ENCODE measurements at regions not wholly inside any gene's neighbourhood (a gene's known extent, or its start where the extent isn't known, plus 50 kb on each side); places are given as distances from the start of the nearest gene placed in this dataset.

DNA sequence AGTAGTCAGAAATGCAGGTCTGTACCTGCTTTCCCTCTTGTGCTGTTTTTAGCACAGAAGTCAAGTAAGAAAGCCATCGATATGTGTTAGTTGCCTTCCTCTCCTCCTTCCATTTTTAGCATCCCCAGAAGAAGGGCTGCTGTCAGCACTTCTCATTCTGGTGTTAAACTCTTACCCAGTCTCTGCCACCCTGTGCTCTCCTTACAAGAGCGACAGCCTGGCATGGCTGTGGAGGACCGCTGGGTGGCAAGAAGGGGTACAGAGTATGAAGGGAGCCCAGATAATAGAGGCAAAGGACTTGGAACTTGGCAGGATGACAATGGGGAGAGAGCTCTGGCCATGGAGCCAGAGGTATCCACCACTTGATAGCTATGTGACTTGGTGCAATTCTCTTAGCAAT lies 103.5 kb downstream of the RPS24 start:
- TF ChIP-seq, protein P1, sequence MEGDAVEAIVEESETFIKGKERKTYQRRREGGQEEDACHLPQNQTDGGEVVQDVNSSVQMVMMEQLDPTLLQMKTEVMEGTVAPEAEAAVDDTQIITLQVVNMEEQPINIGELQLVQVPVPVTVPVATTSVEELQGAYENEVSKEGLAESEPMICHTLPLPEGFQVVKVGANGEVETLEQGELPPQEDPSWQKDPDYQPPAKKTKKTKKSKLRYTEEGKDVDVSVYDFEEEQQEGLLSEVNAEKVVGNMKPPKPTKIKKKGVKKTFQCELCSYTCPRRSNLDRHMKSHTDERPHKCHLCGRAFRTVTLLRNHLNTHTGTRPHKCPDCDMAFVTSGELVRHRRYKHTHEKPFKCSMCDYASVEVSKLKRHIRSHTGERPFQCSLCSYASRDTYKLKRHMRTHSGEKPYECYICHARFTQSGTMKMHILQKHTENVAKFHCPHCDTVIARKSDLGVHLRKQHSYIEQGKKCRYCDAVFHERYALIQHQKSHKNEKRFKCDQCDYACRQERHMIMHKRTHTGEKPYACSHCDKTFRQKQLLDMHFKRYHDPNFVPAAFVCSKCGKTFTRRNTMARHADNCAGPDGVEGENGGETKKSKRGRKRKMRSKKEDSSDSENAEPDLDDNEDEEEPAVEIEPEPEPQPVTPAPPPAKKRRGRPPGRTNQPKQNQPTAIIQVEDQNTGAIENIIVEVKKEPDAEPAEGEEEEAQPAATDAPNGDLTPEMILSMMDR (conservative IDR thresholded peaks at IDR 0.05 in 1 of 2, IDR thresholded peaks at IDR 0.05 in 1 of 2; ENCODE audit: low read depth in 1 of 2, low read length in 2 of 2): no peak
- TF ChIP-seq EZH2 (IDR thresholded peaks at IDR 0.05; ENCODE audit: low read length, missing control alignments): no peak
